Ishikawa (cell line): ENCODE measurements at regions not wholly inside any gene's neighbourhood (a gene's known extent, or its start where the extent isn't known, plus 50 kb on each side); places are given as distances from the start of the nearest gene placed in this dataset.

Experiments used
- CEBPB ChIP-seq: IDR thresholded peaks from 2 replicates; pipeline ENCODE4 v1.6.1; 2012
- CREB1 ChIP-seq: IDR thresholded peaks from 2 replicates; pipeline ENCODE4 v1.6.1; 2012; ENCODE audit warnings: low read depth
- EGR1 ChIP-seq: IDR thresholded peaks from 2 replicates; pipeline ENCODE4 v1.6.1; 2012
- EP300 ChIP-seq: IDR thresholded peaks from 2 replicates; pipeline ENCODE4 v1.6.1; 2012; ENCODE audit warnings: borderline replicate concordance
- FOXM1 ChIP-seq: IDR thresholded peaks from 2 replicates; pipeline ENCODE4 v1.6.1; 2012; ENCODE audit warnings: low read depth, borderline replicate concordance
- MAX ChIP-seq: IDR thresholded peaks from 2 replicates; pipeline ENCODE4 v1.6.1; 2012
- NFIC ChIP-seq: IDR thresholded peaks from 2 replicates; pipeline ENCODE4 v1.6.1; 2012
- RAD21 ChIP-seq: IDR thresholded peaks from 2 replicates; pipeline ENCODE4 v1.6.1; 2012; ENCODE audit warnings: low read depth
- REST ChIP-seq: IDR thresholded peaks from 2 replicates; pipeline ENCODE4 v1.6.1; 2012; ENCODE audit warnings: low read depth, mild to moderate bottlenecking
- TAF1 ChIP-seq: IDR thresholded peaks from 2 replicates; pipeline ENCODE4 v1.6.1; 2012; ENCODE audit warnings: low read depth, mild to moderate bottlenecking
- TCF12 ChIP-seq: IDR thresholded peaks from 2 replicates; pipeline ENCODE4 v1.6.1; 2012; ENCODE audit warnings: low read depth
- TEAD4 ChIP-seq: IDR thresholded peaks from 2 replicates; pipeline ENCODE4 v1.6.1; 2012
- USF1 ChIP-seq: IDR thresholded peaks from 2 replicates; pipeline ENCODE4 v1.6.1; 2012
- YY1 ChIP-seq: IDR thresholded peaks from 2 replicates; pipeline ENCODE4 v1.6.1; 2012; ENCODE audit warnings: low read depth
- ZBTB7A ChIP-seq: IDR thresholded peaks from 2 replicates; pipeline ENCODE4 v1.6.1; 2012; ENCODE audit warnings: low read depth

DNA sequence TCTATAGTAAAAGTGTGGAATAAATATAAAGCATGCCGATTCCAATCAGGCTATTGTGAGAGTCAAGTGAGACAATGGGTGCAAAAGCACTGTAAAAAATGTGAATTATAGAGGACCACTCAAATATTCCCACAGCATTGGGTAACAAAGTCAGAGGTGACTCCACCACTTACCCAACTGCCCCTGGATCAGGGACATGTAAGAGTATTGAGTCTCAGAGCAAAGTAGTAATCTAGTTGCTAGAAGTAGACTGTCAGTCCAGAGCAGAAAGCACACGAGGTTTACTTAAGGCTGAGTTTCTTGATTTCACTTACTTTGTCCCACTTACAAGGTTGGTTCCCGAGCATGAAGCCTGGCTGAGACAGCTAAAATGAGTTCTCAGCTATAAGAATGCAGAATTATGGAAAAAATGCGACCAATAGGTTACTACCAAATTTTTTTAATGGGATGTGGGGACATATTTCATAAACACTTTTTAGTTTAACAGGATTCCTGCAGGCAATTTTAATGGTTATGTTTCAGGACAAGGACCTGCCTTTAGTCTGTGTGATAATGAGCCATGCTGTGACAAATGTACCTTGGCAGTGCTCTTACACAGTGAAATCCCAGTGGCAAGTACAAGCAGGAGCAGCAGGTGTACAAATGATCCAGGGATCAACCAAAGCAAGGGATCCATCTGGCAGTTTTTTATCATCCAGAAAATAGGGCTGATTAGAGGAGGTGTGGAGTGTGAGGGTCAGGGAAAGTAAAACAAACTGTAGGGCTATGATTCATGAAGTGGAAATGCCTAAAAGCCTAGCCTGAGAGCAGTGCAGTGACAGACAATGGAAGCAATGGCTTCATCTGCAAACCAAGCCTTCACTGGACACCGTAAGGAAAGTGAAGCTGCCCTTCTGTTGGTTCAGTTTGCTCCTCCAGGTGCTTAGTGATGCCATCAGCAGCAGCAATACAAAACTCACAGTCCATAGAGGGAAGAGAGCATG lies 156.2 kb upstream of the SPAG17 start:
- no peak for TF ChIP-seq REST
- TF ChIP-seq CEBPB = no peak
- no peak for TF ChIP-seq TAF1
- no peak for TF ChIP-seq TCF12

DNA sequence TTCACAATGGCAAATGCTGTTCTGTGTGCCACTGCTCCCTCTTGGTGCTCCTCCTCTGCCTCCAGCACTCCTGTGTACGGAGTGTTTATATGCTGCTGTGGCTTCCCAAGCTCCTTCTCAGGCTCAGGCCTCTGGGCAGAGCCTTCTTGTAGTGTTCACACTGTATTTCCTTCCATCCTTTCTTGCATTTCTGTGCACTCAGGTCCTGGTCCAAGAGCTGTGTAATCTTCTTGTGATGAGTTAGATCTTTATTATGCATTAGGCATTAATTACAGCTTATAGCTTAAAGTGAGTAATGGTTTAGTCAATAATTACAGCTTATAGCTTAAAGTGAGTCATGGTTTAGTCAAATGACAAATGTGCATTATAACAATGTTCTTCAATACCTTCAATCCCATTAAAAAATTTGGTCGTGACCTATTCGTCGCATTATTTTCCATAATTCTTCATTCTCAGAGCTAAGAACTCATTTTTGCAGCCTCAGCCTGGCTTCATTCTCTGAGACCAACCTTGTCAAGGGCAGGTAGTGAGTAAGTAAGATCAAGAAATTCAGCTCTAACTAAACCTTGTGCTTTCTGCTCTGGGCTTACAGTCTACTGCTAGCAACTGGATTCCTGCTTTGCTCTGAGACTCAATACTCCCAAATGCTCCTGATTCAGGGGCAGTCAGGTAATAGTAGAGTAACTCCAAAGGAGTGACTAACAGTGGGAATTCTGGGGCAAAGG lies 154.5 kb upstream of the SPAG17 start:
- TF ChIP-seq REST = no peak
- TF ChIP-seq CEBPB = no peak
- TF ChIP-seq USF1 = no peak
- no peak for TF ChIP-seq MAX
- no peak for TF ChIP-seq EGR1
- TF ChIP-seq TAF1 = no peak
- no peak for TF ChIP-seq RAD21

- TF ChIP-seq RAD21 (no peak), TEAD4 (no peak), TCF12 (no peak), MAX (no peak), TAF1 (no peak), EGR1 (no peak), NFIC (no peak), USF1 (no peak), CREB1 (no peak), YY1 (no peak), REST (no peak), CEBPB (no peak), ZBTB7A (no peak)
Measured at GRCh38 chr1:118338936-118339335, 153.9 kb upstream of the SPAG17 start.

- TF ChIP-seq FOXM1 (no peak), USF1 (no peak), TAF1 (no peak), RAD21 (no peak), EP300 (no peak), REST (no peak), EGR1 (no peak)
Measured at GRCh38 chr1:118337346-118337745, 152.3 kb upstream of the SPAG17 start.
